GM18873 (cell line): ENCODE measurements at regions not wholly inside any gene's neighbourhood (a gene's known extent, or its start where the extent isn't known, plus 50 kb on each side); places are given as distances from the start of the nearest gene placed in this dataset.
"Not testable (repeated sequence)": the region's sequence is repeated elsewhere in the genome, so short reads cannot be mapped to it uniquely, and the experiment has no call there.

ENCODE experiments used
- ATAC-seq: cut with Tn5 transposase; IDR thresholded peaks from one replicate; pipeline ENCODE4 v1.9.1; 2021; ENCODE audit warnings: mild to moderate bottlenecking, moderate library complexity, moderate number of reproducible peaks; ENCODE audit not compliant: unreplicated experiment, low FRiP score

DNA sequence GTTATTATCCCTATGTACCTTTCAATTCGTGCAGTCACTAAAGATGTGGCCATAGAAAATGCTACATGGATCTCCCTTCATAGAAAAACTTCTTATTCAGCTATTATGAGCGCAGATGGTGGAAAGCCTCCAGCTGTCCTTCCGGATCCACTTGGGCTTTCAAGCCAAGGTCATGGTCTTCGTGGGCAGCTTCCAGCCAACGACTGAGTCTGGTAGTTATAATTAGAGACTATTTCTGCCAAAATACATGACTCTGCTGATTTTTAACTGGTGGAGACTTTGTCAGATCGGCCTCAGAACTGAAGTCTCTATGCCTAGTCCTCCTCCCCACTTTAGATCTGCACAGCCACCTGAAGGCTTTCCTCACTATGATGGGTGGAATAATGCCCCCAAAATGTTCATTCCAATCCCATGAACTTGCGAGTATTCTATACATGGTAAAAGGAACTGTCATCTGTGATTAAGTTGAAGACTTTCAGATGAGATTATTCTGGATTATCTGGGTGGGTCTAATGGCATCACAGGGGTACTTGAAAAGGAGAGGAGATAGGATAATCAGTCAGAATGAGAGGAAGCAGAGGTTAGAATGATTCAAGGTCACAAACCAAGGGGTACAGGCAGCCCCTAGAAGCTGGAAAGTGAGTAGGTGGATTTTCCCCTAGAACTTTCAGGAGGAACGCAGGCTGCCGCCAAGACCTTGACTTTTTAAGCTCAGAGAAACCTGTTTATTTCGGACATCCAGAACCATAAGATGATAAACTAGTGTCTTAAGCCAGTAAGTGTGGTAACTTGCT, 171.1 kb upstream of the CXCL13 start:
- ATAC-seq: no peak

- ATAC-seq: no peak
Measured at GRCh38 chr4:77437079-77437478, 168.5 kb upstream of the CXCL13 start.

DNA sequence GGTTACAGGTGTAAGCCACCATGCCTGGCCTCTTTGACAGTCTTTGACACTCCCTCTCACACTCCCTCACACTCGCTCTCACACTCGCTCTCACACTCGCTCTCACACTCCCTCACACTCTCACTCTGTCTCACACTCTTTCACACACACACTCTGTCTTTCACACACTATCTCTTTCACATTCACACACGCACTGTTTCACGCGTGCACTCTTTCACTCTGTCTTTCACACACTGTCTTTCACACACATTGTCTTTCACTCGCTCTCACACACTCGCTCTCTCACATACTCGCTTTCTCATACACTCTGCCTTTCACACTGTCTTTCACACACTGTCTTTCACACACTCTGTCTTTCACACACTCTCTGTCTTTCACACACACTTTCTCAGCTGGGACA, 167.1 kb upstream of the CXCL13 start:
- no peak for ATAC-seq

- ATAC-seq: no peak
Measured at GRCh38 chr4:77443941-77444340, 161.7 kb upstream of the CXCL13 start.

DNA sequence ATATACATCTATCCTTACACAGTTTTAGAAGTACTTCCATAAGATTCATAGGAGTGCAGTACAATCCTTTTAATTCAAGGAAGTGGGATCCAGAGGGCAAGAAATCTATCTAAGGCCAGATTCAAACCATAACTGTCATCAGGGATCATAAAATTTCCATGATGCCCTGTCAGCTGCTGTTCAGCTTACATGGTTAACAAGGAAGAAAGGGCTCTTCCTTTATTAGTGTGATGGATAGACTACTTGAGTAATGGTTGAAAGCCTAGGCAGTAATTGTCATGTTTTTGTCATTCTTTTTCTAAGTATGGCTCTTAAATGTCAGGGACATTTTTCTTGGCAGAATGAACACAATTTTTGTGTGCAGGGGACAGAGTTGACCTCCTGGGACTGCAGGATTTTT, 159.8 kb upstream of the CXCL13 start:
- no peak for ATAC-seq

DNA sequence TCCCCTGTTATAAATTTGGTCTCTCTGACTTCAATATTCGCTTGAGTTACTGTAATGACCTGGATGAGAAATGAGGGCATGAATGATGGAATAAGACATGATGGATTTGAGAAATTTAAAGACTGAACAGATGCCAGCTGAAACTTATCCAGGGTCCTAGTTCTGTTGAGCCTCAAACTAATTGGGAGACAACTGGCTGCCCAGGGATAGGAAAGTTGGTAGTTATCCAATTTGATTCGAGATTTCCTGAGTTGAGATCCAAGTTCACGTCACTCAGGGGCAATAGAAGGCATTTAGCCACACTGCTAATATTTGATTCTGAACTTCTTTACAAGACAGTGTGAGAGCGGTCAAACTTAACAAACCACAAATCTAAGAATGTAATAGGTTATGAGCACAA, 159.0 kb upstream of the CXCL13 start:
- ATAC-seq: no peak

GRCh38 chr4:77449171-77449570, 156.4 kb upstream of the CXCL13 start:
- ATAC-seq: no peak

DNA sequence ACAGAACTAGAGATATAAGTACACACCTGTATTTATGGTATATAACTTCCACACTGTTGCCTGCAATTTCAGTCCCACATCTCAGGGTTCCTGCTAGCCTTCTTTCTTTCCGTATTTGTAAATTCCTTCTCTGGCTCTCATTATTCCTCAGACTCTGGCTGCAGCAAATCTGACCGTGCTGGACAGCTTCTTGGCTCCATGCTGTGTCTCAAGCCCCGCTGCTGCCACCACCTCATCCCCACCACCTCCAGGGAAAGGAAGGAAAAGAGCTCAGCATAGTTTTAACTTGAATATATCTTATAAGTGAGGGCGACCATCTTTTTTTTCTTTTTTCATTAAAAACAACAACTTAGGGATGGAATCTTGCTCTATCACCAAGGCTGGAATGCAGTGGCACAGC, 155.6 kb upstream of the CXCL13 start:
- ATAC-seq: no peak

DNA sequence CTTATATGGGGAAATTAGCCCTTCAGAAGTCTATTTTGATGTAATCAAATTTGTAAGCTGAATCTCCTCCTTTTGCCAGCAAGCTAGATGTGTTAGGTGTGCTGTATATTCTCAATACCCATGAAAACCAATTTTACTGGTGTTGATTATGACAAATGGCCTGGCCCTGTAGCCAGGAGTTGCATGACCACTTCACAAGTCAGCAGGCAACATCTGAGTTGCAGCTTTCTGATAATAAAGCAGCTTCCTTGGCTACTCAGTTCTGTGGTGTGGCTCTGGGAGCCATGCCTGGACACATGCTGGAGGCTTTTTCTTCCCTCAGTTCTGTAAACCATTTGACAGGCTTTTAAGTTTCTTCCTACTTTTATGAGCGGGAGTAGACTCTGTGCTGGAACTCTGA, 154.1 kb upstream of the CXCL13 start:
- no peak for ATAC-seq

DNA sequence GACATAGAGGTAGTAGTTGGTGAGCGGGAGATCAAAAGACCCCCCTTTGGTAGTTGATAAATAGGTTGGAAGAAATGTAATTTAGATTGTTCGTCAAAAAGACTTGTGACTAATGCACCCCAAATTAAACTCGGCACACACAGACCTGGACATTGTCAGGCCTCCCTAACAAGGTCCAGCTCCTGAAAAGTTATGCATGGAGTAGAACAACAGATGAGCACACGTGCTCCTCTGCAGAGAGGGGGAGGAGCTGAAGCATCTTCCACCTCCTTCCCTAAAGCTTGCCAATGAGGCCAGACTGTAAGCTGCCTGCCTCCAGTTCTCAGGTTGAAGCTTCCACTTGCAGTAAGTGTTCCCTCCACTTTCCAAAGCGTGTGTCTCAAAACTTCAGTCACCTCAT, 153.5 kb upstream of the CXCL13 start:
- not testable (repeated sequence) for ATAC-seq

DNA sequence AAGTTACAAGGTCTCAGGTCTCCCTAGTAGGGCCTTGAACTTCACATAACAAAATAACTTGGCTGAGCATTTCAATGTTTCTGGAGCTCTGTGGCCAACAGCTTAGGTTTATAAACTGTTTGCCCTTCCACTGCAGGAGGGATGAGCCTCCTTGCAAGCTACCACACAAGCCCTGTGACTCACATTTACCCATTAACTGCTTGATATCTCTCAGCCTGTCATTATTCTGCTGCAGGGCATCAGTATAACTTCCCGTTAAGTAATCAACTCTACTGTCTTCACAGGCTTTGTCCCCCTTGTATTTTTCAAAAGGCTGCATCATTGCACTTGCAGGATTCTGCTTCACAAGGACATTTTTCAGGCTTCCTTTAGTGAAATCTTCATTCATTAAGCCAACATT, 151.7 kb upstream of the CXCL13 start:
- no peak for ATAC-seq

DNA sequence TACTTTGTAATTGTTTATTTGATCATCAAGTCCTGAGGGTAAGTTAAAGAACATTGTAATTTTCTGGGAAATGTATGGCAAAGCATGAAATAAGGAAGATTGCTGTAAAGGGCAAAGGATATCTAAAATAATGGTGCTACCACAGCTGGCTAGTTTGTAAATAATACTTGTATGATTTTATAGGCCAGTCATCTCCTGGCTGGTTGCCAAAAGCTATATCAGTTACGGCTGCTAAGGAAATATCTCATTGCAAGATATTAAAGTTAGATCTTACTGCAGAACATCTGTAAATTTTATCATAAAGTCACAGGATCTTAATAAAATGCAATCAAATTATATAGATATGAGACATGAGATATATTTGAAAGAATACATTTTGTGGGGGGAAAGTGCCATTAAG, 150.8 kb upstream of the CXCL13 start:
- no peak for ATAC-seq

- ATAC-seq: not testable (repeated sequence)
Measured at GRCh38 chr4:77464100-77464499, 141.5 kb upstream of the CXCL13 start.

DNA sequence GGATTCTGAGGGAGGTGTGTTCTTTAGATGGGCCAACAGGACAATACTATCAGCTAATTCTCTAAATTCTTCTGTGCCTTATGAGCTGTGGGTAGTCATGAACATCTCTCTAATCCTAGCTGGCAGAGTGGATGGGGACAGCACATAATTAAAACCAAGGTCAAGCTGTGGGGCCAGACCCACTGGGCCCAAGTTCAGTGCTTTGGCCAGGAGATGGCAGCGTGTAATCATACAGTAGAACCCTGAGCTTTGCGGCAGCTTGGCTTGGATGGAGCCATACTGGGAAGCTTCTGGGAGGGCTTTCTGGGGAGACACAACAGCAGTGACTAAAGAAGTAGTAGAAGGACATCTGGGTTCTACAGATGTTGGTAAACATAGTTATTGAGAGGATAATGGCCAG, 140.3 kb upstream of the CXCL13 start:
- ATAC-seq: no peak

DNA sequence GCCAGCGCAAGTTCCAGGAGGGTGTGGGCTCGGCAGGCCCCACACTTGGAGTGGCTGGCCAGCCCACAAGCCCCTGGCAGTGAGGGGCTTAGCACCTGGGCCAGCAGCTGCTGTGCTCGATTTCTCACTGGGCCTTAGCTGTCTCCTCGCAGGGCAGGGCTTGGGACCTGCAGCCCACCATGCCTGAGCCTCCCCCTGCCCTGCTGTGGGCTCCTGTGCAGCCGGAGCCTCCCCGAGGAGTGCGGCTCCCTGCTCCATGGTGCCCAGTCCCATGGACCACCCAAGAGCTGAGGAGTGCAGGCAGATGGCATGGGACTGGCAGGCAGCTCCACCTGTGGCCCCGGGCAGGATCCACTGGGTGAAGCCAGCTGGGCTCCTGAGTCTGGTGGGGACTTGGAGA, 139.2 kb upstream of the CXCL13 start:
- ATAC-seq: no peak

DNA sequence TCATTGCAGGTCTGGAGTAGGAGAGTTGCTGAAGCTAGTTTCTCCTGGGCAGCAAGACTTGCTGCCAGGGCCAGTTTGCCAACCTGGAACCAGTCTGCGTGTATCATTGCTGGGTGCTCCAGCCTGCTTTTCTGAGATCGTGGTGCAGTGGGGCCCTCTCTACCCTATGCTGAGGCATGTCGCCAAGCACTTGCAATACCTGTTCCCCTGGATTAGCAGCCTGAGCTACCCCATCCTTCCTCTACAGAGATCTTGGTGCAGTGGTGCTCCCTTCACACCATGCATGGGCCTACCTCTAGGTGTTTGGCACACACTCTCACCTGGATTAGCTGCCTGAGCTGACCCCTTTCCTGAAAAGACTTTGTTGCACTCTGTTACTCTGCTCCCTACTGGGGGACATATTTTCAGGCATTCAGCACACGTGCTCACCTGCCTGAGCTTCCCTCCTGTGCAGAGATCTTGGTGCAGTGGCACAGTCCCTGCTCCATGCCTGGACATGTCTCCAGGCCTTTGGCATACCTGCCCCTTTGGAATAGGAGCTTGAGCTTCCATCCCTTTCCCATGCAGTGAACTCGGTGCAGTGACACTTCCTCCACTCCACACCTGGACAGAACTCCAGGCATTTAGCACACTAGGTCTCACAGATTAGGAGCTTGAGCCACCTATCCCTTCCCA, 133.7 kb upstream of the CXCL13 start:
- ATAC-seq: no peak

DNA sequence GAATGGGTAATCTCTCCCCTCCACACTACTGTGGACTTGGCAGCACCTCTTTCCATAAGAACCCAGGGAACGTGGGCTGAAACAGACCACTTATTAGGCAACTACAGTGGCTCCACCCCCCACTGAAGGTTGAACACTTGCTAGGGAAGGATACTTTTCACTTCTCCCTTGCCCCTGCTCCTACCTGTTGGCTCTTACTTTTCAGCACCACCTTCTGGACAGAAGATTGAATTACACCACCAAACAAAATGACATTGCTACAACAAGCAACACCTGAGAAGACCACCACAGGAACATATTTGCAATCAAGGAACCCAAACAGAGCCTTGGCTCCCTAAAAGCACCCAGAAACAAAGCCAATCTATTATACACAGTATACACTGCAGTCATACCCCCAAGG, 132.1 kb upstream of the CXCL13 start:
- ATAC-seq: no peak

DNA sequence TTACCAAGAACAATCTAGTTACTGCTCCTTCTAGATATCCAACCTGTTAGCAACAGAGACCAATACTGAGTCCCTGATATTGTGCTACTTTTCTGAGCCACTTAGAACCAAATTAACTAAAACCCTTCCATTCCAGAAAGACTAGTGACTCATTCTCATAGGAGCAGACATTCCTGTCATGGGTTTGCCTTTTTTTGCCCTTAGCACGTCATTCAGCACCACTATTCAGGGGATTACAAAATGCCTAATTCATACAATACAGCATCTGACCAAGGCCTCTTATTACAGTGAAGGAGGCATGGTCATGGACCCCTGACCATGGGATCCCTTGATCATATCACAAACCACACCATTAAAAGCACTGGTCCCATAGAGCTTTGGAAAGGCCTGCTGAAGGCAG, 123.8 kb upstream of the CXCL13 start:
- no peak for ATAC-seq

GRCh38 chr4:77488882-77489281, 116.7 kb upstream of the CXCL13 start:
- ATAC-seq: no peak

DNA sequence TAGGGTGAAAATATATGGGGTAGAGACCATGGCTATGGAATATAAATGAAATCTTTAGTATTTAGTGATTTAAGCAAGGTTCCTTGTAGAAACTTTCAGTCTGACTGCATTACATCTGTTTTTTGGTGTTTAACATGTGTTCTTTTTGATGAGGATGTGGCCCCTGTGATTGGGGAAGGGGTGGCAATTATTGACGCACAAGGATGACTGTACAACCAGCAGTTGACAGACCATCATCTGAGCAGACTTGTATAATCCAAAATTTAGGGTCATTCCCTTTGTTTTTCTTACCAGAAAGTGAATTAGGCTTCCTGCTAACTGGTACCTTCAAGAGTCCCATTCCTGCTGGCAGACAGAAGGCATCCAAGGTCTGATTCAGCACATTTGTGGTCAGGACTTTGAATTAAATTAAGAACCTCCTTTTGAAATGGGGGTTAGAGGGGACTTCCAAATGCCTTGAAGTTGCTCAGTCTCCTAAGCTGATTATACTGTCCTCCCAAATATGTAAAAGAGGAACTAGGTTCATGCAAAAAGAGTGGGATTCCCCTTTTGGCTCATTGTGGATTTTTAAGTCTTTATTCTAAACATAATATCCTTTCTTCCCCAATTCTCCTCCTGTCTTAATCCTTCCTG, 112.4 kb upstream of the CXCL13 start:
- peak; percentile 46 for ATAC-seq

- ATAC-seq: peak; percentile 50
Measured at GRCh38 chr4:77493829-77494551, 111.6 kb upstream of the CXCL13 start.
